ENCODE measurements at regions not wholly inside any gene's neighbourhood (a gene's known extent, or its start where the extent isn't known, plus 50 kb on each side); places are given as distances from the start of the nearest gene placed in this dataset.

DNA sequence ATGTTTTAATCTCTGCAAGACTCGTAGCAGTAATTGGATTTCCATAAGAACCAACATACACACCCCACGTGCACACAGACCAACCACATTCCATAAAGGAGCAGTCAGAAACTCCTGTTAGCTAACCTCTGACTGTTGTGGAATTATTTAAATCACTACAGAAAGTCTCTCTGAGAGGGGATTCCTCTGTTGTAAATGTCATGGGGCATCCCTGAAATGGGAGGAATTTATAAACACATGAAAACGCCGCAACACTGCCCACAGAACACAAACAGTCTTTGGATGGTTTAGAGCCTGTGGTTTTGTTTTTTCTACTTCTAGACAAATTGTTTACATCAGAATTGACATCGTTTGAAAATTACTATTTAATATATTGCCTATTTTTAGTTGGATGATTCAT lies 740.1 kb upstream of the GRM7 start:
- no peak for DNase-seq

DNA sequence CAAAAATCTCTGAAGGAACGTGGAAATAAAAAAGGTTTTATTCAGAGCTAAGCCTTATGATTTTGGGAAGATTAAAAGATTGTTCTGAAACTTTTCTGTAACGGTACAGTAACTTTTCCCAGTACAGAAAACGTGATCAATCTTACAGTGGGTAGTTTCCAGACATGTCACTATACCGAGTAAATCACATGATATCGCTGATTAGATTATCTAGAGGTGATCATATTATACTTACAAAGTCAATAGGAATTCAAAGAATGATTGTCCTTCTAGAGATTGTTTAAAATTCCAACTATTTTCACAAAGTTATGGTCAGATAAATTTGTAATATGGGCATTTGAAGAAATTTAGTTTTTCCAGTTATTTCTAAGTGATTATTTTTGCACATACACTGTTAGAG lies 736.0 kb upstream of the GRM7 start:
- DNase-seq: no peak

DNA sequence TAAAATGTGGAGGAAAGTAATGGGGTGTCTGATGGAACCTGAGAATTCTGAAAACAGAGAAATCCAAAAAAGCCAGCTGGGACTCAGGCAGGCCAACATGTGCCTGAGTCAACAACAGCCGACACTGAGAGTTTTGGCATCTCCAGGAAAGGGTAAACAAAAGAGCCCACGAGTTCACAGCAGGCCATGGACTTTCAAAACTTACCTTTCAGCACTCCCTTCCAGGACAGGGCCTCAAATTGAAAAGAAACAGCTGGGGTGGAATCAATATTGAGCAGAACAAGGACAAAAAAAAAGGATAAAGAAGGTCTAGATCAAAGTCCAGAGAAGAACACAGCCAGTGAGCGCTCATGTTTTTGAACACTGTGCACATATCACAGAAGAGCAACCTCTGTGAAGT lies 735.4 kb upstream of the GRM7 start:
- DNase-seq: no peak

DNA sequence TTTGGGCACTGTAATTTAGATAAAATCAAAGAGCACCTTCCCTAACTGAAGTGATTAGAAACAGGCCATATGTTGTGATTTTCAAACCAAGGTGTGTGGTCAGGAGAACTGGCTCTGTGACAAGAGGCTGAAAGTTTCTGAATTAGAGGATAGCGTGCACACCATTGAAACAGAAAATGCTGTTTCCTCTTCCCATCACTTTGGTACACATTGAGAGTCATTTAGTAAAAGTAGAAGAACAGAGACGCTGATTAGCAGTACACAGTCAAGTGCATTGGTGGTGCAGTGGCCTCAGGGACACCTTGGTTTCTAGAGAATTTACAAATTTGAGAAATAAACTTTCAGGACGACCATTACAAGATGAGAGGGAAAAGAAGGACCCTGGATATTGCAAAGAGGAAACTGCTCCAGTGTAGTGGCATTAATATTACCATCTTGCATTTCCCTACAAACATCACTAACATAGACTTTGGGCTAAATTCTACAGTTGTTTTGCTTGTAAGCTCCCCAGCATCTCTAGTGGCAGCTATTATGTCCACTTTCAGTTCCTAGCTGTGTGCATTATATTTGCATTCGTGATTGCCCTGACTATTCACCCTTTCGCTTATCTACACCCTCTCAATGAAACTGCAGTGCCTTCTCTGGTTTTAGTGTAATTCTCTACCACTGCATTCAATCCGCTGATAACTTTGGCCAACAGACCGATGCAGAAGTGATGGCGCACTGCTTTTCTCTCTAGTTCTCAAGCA lies 728.1 kb upstream of the GRM7 start:
- DNase-seq: no peak

DNA sequence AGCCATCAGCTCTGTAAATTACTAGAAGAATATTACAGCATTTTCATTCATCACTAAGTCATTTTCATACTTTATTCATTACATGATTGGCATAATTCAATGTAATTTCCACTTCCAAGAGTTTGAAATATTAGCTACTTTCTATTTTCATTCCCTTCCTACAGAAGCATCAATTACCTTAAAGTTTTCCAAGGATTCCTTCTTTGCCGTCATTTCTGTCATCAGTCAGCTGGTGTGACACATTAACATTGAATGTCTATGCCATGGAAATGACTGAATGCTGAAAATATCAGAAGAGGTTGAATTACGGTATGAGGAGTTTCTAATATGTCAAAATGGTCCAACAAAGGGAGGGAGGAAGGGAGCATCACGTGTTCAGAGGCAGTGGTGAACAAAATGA lies 718.2 kb upstream of the GRM7 start:
- DNase-seq: no peak

DNA sequence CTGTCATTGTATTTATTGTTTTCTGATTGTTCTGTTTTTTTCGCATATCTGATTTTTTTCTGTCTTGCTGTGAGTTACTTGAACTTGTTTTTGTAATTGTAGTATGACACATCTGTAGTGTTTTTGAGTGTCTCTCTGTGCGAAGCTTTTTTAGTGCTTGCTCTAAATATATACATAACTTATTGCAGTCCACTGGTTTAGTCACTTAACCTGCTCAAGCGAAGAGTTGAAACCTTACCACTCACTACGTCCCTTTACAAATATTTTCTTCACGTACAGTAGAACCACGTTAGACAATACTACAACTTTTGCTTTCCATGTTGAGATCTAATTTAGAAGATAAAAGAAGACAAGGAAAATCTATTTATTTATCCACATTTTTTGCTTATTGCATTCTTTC lies 713.0 kb upstream of the GRM7 start:
- DNase-seq: no peak

DNA sequence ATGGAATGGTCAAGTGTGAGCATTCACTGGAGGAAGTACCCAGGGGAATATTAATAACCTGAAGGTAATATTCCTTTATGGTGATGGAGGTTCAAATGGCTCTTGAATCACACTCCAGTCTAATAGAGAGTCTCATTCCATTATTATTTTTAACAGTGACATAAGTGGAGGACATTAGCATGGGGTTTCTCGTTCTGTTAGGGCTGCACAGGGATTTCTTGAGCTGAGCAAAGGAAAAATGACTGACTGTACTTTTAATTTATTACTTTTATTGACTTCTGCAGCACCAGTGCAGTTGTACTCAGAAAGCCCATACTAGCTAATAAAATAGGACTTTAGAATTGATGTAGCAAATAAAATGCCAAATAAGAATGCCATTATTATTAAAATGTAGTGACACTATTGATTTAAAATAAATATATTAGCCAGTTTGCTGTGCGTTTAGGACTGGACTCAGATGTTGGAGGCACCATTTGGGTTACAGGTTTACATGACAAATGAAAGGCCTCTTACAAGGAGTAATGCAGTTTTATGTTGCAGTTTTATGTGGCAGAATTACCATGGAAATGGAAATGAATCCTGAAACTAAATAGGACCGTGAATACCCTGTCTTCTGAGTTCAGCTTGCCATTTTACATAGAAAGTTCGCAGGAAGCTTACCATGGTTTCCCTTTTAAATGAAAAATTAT lies 705.1 kb upstream of the GRM7 start:
- no peak for DNase-seq

DNA sequence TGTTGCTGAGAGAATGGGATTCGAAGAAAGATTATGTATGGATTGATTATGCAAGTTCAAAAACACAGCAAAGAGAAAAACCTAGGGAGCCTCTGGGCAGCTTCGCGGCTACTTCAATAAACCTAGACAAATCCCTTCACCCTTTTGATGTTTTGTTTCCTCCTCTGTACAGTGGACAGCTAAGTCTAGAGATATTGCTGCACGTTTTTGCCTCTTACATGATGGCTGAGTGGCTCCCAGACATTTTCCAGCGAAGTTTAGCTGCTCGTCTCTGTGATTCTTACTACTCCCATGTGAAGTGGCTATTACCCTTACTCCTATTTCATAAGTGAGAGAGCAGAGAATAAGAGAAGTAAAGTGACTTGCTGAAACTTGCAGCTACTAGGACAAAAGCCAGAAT lies 695.0 kb upstream of the GRM7 start:
- no peak for DNase-seq

DNA sequence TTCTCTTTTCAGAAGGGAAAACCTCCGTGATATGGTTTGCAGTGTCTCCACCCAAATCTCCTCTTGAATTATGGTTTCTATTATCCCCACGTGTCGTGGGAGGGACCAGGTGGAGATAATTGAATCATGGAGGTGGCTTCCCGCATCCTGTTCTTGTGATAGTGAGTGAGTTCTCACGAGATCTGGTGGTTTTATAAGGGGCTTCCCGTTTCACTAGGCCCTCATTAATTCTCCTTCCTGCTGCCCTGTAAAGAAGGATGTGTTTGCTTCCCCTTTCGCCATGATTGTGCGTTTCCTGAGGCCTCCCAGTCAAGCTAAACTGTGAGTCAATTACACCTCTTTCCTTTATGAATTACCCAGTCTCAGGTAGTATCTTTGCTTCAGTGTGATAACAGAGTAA lies 692.7 kb upstream of the GRM7 start:
- DNase-seq: no peak

DNA sequence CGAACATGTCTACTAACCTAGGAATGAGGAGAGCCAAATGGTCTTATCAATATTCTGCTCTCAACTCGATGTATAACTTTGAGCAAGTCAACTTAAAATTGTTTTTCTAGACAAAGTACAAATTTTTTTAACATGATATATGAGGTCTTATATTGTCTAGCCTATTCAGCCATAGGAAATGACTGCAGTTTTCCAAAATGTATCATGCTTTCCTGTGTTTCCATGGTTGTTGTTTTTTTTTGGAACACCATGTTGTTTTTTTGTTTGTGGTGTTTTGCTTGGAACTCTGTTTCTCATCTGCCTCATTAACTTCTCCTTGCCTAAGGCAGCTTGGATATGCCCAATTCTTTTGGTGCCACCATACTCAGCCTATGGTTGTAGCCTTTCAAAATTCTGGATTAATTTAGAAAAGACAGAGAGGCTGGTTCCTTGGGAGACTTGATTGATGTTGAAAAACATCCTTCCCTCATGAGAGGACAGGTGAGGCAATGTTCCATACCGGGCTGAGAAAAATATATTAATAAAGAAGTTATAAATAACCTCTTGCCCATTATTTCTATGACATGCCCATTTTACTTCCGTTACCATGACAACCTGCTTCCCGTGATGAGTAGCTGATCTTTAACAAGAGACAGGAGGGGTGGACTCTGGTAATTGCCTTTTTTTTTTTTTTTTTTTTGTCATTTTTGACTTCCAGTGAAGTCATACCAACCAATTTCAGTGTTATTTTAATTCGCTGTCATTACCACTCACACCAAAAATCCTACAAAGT lies 687.9 kb upstream of the GRM7 start:
- DNase-seq: no peak

DNA sequence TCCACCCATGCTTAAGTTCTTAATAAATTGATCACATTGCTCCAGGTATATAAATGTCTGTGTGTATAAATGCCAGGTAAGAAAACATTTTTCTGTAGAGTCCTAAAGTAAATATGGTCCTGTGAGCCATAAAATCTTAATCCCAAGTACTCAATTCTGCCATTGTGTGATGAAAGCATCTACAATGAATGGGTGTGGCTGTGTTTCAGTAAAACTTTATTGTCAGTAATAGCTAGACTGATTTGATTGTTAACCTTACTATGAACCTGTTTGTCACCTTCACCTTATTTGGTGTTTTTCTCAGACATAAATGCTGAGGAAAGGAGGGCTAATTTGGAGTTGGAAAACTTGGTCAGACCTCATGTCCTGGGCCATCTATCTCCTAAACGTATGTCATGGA lies 683.5 kb upstream of the GRM7 start:
- no peak for DNase-seq

DNA sequence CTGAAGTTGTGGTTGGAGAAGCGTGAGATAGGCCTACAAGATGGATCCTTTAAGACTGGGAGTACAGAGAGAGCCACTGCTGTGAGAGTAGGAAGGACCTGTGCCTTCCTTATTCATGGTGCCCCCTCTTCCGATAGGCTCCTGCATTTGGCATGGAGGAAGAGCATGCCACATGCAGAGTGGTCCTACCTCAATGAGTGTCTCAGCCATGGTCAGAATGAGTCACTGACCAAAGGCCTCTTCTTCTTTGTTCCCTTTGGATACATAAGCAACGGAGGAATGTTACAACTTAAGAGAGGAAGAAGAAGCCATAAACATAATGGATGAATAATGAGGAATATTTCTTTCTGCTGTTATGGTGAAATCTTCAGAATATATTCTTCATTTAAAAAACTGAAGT lies 681.2 kb upstream of the GRM7 start:
- DNase-seq: no peak

DNA sequence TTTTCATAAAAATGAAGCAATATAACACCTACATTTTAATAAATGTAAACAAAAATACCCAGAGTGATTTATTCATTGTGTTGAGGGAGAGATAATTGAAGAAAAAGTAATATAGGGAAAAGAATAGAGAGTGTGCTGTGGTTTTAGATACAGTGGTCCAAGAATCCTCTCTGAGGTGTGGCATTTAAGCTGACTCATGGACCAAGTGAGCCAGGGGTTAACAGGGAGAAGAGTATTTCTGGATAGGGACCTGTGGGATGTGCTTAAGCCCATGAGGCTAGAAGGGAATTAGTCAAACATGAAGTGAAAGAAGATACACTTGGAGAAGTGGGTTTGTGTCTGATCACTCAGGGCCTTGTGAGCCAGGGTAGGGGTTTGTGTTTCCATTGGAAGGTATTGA lies 680.7 kb upstream of the GRM7 start:
- DNase-seq: no peak

DNA sequence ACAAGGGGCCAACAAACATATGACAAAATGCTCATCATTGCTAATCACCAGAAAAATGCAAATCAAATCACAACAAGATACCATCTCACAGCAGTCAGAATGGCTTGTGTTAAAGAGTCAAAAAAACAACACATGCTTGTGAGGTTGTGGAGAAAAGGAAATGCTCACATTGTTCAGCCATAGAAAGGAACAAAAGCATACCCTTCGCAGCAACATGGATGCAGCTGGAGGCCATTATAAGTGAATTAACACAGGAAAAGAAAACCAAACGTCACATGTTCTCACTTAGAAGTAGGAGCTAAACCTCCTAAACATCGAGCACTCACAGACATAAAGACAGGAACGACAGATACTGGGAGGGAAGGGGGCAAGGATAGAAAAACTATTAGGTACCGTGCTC lies 678.4 kb upstream of the GRM7 start:
- no peak for DNase-seq

DNA sequence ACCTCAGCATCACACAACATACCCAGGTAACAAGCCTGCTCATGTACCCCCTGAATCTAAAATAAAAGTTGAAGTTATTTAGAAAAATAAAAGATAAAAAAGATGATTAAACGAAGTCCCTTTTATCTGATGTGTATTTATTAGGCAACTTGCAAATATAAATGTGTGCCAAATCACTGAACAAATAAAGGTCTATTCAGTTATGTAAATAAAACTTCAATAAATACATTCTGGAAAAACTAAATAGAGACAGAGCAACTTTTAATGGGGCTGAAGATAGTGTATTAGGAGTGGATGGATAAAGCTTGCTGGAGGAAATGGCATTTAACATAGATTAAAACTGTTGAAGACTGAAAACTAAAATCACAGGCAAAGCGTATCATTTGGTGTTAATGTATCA lies 678.0 kb upstream of the GRM7 start:
- no peak for DNase-seq

DNA sequence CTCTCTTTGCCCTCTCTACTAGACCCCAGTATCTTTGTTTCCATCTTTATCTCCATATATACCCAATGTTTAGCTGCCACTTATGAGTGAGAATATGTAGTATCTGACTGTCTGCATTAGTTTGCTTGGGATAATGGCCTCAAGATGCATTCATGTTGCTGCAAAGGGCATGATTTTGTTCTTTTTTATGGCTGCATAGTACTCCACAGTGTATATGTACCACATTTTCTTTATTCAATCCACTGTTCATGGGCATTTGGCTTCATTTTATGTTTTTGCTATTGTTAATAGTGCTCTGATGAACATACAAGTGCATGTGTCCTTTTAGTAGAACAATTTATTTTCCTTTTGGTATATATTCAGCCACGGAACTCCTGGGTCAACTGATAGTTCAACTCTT lies 671.5 kb upstream of the GRM7 start:
- DNase-seq: no peak

DNA sequence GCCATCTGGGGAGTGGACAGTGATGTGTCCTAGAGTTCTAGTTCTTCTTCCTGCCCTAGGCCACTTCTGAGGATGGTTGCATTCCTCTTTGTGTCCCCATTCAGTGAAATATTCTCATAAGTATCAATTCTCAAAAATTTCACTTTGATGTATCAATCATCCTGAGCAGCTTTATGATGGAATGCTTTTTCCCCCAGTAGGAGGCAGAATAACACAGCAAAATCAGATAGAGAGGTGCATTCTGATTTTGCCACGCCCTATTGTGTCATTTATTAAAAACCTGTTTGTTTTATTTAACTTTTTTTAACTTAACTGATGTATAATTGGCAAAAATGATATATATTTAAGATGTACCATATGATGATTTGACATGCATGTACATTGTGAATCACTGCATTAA lies 656.0 kb upstream of the GRM7 start:
- DNase-seq: no peak

DNA sequence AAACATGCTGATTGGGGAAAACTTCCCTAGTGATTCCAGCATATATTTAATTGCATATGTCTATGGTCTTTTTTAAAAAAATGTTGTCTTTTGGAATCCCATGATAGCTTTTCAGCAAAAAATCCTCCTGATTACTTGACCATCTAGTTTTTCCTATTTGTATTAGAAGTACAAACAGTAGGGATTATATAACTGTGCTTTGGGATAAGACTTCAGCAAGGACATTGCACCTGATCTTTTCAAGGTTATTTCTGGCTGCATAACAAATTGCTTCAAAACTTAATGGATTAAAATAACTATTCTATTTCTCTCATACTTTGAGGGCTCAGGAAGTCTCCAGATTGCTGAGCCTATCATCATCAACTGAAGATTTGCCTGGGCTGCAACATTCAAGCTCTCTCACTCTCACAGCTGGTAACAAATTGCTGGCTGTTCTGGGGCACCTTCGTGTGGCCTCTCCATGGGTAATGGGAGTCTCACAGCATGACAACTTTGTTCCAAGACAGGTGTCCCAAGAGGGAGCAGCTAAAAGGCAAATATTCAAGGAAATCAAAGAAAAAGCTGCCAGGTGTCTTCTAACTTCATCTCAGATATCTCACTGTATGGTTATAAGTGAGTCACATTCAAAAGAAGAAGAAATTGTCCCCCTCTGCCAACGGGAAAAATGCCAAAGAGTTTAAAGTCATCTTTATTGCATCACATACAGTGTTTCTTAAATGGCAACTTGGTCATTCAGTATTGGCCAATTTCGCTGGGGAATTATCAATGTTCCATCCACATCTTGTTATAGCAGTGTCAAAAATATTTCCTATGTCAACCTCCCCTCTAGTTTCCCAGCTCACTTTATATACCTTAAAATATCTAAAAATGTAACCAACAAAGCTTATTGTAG lies 644.5 kb upstream of the GRM7 start:
- no peak for DNase-seq

DNA sequence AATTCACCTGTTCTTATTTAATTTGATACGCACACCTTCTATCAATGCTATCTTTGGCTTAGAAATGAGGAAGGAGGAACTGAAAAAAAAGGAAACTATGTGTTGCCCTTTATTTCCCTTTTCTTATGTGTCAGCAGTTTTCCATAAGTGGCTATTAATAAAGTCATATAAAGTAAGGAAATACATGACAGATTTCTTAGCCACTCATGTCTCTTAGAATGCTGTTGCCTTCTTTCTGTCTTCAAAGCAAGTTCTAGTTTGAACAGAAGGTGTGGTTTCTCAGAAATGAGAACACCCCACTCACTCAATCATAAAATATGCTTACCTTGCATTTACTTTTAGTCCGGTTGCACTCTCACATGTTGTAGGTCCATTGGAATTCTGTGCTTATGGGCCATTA lies 640.5 kb upstream of the GRM7 start:
- DNase-seq: no peak

DNA sequence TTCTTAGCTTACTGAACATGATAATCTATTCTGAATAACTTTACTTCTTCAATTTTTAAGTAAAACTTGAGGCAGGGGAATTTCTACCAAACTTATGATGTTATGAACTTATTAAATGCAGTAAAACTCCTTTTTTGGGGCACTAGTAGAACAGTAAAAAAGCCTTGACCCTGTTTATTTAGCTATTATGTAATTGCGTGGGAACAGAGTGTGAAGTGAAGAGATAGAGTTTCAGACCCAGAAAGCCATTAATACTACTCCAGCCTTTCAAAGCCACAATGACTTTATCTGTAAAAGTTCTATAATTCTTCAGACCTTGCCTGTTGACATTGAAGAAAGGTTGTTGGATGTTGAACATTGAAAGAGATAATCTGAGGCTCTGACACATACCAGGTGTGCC lies 638.8 kb upstream of the GRM7 start:
- no peak for DNase-seq

DNA sequence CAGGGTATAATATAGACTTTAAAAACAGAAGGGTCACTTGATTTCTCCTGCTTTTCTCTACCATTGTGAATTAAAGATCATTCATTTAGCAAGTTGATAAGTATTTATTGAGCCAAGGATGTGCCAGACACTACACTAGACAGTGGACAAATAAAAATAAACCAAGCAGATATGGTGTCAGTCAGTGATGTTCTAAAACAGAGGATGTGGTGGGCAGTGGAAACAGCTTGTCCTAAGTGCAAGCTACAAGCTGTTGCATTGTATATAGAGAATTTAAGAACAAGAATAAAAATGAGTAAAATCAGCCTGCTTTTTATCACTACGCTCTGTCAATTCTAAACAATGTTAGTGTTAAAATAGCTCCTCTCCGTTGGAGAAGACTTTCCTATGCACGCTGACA lies 637.3 kb upstream of the GRM7 start:
- no peak for DNase-seq

DNA sequence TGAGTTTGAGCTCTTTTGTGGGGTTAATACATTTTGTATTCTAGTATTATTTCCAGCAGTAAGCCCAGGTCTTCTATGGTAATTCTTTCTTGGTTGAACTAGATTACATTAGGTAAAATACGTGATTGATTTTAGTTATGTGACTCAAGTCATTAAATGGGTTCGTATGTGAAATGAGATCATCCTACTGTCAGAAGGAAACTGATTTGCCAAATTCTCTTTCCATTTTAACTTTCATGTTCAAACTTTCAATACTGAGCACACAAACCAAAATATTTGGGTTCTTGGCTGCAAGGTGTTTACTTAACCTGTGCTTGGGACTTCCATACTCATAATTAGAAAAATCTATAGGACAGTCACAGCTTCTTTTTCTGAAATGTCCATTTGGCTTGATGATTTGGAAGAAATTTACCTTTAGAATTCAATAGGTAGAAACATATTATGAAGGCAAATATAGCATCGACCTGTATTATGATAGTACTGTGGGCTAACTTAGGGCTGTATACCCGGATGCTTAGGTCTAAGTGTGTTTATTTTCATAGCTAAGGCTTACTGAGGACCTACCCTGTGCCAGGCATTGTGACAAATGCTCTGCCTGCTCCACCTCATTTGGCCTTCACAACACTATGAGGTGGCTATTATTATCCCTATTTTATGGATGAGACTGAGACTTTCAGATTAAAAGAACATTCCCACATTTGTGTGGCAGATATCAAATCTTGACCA lies 631.8 kb upstream of the GRM7 start:
- DNase-seq: no peak

Data from T-helper 1 cell (primary cell).